Right atrium auricular region (tissue), 2 donors: ENCODE measurements at regions not wholly inside any gene's neighbourhood (a gene's known extent, or its start where the extent isn't known, plus 50 kb on each side); places are given as distances from the start of the nearest gene placed in this dataset.

Experiments used
- DNase-seq: peaks from one replicate; pipeline ENCODE4 v3.0.0-alpha.2; 2019; ENCODE audit warnings: low spot score
- H3K27ac ChIP-seq, 2 donors: fragments of 200-600 bp; sonication (generic); 1 replicate in 1 of 2; 2 replicates in 1 of 2; pipeline ENCODE4 v1.5.1; 2016 to 2019
- H3K27me3 ChIP-seq, 2 donors: fragments of 200-600 bp; sonication (generic); one replicate each; pipeline versions ENCODE4 v1.5.1 to v1.6.0; 2017 to 2019
- H3K36me3 ChIP-seq: fragments of 200-600 bp; sonication (generic); one replicate; pipeline ENCODE4 v1.5.1; 2016
- H3K4me1 ChIP-seq, 2 donors: fragments of 200-600 bp; sonication (generic); one replicate each; pipeline versions ENCODE4 v1.5.1 to v1.6.0; 2017 to 2019
- H3K4me3 ChIP-seq, 2 donors: fragments of 200-600 bp; sonication (generic); 1 replicate in 1 of 2; 2 replicates in 1 of 2; pipeline ENCODE4 v1.5.1; 2017 to 2019; ENCODE audit warnings: mild to moderate bottlenecking in 1 of 2, moderate library complexity in 1 of 2
- H3K9me3 ChIP-seq, 2 donors: fragments of 200-600 bp; sonication (generic); one replicate each; pipeline ENCODE4 v1.5.1; 2019
- TF ChIP-seq, protein P1 (sequence below), 2 donors: fragments of 200-600 bp; sonication (generic); IDR thresholded peaks; one replicate each; pipeline ENCODE4 v1.5.1; 2019; ENCODE audit warnings: antibody characterized with exemption in 2 of 2

DNA sequence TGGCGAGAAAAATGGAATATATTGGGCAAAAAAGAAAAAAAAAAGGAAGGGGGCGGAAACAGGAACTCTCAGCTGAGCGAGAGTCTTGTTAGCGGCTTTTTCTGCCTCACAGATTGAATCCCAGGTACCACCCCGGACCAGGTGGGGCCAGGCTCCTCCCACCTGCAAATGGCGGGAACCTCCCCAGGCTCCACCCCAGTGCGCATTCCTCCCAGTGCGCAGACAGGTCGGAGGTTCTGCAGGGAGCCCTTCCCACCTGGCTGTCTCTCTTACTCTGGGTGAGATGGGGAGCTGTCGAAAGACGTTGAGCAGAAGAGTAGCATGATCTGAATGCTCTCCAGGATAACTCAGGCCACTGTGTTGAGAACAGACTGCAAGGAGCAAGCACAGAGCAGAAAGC, 57.0 kb upstream of the ETV6 start:
- no peak overlapping the region for H3K27ac ChIP-seq
- no peak overlapping the region for H3K4me3 ChIP-seq
- H3K27me3 ChIP-seq, result no peaks in the 10 kb centered on the region
- no peaks in the 10 kb centered on the region for H3K36me3 ChIP-seq
- no peak for DNase-seq
- TF ChIP-seq, protein P1, sequence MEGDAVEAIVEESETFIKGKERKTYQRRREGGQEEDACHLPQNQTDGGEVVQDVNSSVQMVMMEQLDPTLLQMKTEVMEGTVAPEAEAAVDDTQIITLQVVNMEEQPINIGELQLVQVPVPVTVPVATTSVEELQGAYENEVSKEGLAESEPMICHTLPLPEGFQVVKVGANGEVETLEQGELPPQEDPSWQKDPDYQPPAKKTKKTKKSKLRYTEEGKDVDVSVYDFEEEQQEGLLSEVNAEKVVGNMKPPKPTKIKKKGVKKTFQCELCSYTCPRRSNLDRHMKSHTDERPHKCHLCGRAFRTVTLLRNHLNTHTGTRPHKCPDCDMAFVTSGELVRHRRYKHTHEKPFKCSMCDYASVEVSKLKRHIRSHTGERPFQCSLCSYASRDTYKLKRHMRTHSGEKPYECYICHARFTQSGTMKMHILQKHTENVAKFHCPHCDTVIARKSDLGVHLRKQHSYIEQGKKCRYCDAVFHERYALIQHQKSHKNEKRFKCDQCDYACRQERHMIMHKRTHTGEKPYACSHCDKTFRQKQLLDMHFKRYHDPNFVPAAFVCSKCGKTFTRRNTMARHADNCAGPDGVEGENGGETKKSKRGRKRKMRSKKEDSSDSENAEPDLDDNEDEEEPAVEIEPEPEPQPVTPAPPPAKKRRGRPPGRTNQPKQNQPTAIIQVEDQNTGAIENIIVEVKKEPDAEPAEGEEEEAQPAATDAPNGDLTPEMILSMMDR (IDR thresholded peaks at IDR 0.05), result no peak
- no peaks in the 10 kb centered on the region for H3K4me1 ChIP-seq
- no peaks in the 10 kb centered on the region for H3K9me3 ChIP-seq

DNA sequence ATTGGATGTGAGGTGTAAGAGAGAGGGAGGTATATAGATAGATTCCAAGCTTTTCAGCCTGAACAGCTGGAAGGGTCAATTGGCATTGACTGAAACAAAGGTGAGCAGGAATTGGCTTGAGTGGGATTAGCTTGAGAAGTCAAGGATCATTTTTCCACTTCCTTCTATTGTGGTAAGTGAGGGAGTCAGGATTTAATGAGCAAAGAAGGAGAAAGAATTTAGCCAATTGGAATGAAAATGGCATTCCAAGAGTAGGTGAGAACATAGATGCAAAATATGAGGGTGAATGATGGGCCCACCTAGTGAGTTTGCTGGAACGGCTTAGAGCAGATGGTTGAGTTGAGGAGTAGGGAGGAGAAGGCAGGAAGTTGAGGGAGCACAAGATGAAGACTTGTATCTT, 56.5 kb upstream of the ETV6 start:
- Histone ChIP-seq H3K36me3 (no peaks in the 10 kb centered on the region), H3K9me3 (no peaks in the 10 kb centered on the region), H3K4me1 (no peaks in the 10 kb centered on the region), H3K4me3 (no peak overlapping the region), H3K27ac (no peak overlapping the region), H3K27me3 (no peaks in the 10 kb centered on the region)
- no peak for DNase-seq
- TF ChIP-seq, protein P1 (IDR thresholded peaks at IDR 0.05), result no peak

DNA sequence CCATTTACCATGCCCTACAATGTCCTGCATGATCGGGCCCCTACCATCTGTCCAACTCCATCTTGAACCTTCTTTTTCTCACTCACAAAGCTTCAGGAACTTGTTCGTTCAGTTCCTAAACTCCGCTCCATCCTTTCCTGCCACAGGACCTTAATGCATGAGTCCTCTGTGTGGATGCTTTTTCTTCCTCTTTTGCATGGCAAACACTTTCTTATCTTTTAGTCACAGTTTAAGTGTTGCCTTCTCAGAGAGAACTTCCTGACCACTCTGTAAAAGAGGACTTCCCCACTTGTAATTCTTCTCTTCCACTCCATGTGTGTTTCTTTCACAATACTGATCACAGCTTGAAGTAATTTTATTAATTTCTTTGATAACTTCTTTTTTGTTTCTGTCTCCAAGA, 54.4 kb upstream of the ETV6 start:
- Histone ChIP-seq H3K36me3 (no peaks in the 10 kb centered on the region), H3K4me1 (no peaks in the 10 kb centered on the region), H3K27ac (no peak overlapping the region), H3K9me3 (no peaks in the 10 kb centered on the region), H3K4me3 (no peak overlapping the region), H3K27me3 (no peaks in the 10 kb centered on the region)
- no peak for DNase-seq
- TF ChIP-seq, protein P1 (IDR thresholded peaks at IDR 0.05), result no peak

DNA sequence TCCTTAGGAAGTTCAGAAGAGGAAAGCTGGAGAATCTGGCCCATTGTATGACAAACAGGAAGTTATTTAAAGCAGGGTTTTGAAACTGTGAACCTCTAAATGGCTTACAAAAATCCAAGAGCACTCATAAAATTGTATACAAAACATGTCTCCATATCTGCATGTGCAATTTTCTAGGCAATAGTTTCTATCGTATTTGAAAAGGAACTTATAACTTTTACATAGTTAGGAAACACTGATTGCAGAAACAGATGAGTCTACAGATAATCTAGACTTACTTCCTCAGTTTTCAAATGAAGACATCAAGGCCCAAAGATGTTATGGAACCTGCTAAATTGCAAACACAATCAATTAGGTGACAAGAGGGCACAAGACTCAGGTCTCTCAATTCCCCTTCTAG, 53.3 kb upstream of the ETV6 start:
- H3K4me3 ChIP-seq, result no peak overlapping the region
- H3K27ac ChIP-seq, result no peak overlapping the region

DNA sequence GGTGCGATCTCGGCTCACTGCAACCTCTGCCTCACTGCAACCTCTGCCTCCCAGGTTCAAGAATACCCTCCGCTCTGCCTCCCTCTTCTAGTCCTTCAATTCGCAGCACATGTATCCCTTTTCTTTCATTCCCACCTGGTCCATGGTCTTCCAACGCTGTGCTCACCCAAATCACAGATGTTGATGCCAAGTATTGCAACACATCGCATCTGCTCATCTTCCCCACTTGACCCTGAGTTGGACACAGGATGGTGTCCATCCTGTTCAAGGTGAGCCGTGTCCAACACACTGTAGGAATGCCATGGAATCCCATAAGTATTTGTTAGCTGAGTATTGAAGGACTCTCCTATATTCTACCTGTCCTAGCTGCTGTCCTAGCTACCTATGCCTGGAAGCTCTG, 50.6 kb upstream of the ETV6 start:
- Histone ChIP-seq H3K27me3 (no peaks in the 10 kb centered on the region), H3K4me1 (no peaks in the 10 kb centered on the region), H3K36me3 (no peaks in the 10 kb centered on the region), H3K9me3 (no peaks in the 10 kb centered on the region), H3K27ac (no peak overlapping the region), H3K4me3 (no peak overlapping the region)
- DNase-seq, result no peak
- TF ChIP-seq, protein P1 (IDR thresholded peaks at IDR 0.05), result no peak

More for the DNA sequence above, 53.3 kb upstream of the ETV6 start:
- no peaks in the 10 kb centered on the region for H3K4me1 ChIP-seq
- no peaks in the 10 kb centered on the region for H3K27me3 ChIP-seq
- no peaks in the 10 kb centered on the region for H3K36me3 ChIP-seq
- TF ChIP-seq, protein P1 (IDR thresholded peaks at IDR 0.05), result no peak
- H3K9me3 ChIP-seq, result no peaks in the 10 kb centered on the region
- DNase-seq, result no peak
